ENCODE measurements at regions not wholly inside any gene's neighbourhood (a gene's known extent, or its start where the extent isn't known, plus 50 kb on each side); places are given as distances from the start of the nearest gene placed in this dataset.
"Not testable (repeated sequence)": the region's sequence is repeated elsewhere in the genome, so short reads cannot be mapped to it uniquely, and the experiment has no call there.

GRCh38 chr11:15663777-15664218 is 549.1 kb downstream of the INSC start:
- DNase-seq: no peak

- no peak for DNase-seq
These were observed 550.7 kb downstream of the INSC start for GRCh38 chr11:15665368-15665871.

- no peak for DNase-seq
These were observed 552.5 kb downstream of the INSC start for GRCh38 chr11:15667127-15667725.

DNA sequence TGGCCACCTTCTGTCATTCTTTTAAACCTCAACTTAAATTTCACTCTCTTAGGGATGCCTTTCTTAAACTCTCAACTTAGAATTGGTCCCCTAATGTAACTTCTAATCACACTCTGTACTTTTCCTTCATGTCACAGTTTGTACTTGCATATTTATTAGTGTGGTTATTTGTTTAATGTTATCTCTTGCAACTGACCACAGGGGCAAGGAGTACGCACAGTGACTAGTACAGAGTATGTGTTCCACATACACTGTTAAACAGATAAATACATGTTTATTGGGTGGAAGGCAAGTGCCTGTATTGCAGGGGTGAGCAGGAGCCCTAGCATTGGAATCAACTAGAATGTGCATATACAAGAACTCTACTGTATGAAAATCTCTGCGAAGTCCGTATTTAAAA is 554.0 kb downstream of the INSC start:
- DNase-seq: no peak

DNA sequence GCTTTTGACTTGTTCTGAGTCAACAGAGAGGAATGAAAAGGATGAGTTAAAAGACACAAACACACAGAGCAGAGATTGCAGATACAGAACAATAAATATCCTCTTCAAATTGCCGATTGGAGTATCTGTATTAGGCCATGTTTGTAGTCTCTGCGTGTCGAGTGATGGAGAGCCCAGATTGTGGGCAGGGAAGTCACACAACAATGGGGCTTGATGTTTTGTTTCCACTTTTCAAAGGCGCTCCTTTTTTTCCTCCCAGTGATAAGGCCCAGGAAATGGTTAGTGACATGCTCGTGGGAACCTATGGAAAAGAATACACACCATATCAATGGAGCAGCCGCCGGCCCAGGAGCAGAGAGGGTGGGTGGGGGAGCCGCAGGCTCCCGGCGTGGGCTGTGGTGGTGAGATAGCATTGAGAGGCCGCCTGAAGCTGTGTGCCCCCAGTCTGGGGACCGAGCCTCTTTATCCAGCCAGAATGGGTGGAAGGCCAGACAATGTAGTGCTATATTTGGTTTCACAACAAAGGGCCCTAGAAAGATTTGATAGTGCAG is 555.9 kb downstream of the INSC start:
- no peak for DNase-seq

GRCh38 chr11:15671216-15671615 is 556.5 kb downstream of the INSC start:
- DNase-seq: no peak

DNA sequence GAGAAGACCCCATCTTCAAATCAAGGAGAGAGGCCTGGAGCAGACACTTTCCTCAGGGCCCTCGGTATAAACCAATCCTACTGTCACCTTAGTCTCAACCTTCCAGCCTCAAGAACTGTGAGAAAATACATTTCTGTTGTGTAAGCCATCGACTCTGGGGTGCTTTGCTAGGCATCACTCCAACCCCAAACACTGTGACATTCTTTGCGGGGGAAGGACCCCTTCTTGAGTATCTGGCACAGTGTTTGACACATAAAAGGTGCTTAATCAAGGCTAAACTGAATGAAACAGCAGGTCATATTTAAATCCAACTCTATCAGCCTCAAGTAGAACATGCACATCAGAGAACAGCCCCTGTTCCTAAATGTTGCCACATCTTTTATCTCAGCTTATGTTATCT is 558.1 kb downstream of the INSC start:
- no peak for DNase-seq

DNA sequence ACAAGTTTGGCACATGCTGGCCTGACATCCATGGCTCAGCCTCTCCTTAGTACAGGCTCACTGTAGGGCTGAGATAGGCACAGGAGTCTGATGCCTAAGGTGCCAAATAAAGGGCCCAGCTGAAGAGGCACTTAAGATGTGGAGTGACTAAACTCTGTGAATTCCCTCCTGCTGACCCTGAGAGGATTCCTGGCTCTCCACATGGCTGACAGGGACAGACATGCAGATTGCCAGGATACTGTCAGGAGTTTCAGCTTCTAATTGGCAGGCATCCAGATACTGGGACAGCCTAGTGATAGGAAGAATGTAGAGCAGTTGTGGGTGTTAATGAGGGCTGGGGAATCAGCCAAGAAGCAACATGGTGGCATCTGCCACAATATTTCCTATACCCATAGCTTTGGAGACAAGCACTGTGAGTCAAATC is 558.7 kb downstream of the INSC start:
- DNase-seq: no peak

GRCh38 chr11:15674756-15675155 is 560.0 kb downstream of the INSC start:
- no peak for DNase-seq

DNA sequence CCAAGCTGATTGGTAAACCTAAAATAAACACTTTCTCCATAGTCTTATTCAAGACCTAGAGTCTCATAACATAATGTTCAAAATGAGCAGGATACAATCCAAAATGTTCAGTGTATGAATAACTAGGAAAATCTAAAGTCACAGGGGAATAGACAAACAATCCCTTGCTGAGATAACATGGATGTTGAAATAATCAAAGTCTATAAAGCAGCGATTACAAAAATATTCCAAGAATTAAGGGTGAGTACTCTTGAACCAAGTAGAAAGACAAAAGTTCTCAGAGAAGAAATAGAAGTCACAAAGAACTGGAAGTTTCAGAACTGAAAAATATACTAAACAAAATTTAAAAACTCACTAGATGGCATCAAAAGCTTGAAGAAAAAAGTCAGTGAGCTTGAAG is 561.0 kb downstream of the INSC start:
- DNase-seq: no peak

- DNase-seq: no peak
These were observed 562.5 kb downstream of the INSC start for GRCh38 chr11:15677181-15677580.

GRCh38 chr11:15683528-15683927 is 568.8 kb downstream of the INSC start:
- no peak for DNase-seq

- peak; percentile 45 for DNase-seq
These were observed 570.6 kb downstream of the INSC start for GRCh38 chr11:15685306-15685705.

DNA sequence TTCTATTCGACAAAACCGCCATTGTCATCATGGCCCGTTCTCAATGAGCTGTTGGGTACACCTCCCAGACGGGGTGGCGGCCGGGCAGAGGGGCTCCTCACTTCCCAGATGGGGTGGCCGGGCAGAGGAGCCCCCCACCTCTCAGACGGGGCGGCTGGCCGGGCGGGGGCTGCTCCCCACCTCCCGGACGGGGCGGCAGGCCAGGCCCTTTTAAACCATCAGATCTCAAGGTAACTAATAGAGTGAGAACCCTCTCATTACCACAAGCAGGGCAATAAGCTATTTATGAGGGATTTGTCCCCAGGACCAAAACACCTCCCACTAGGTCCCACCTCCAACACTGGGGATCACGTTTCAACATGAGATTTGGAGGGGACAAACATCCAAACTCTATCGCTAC is 571.5 kb downstream of the INSC start:
- not testable (repeated sequence) for DNase-seq

GRCh38 chr11:15687342-15687741 is 572.6 kb downstream of the INSC start:
- no peak for DNase-seq

GRCh38 chr11:15688351-15688792 is 573.6 kb downstream of the INSC start:
- DNase-seq: no peak

GRCh38 chr11:15690320-15690719 is 575.6 kb downstream of the INSC start:
- DNase-seq: no peak

DNA sequence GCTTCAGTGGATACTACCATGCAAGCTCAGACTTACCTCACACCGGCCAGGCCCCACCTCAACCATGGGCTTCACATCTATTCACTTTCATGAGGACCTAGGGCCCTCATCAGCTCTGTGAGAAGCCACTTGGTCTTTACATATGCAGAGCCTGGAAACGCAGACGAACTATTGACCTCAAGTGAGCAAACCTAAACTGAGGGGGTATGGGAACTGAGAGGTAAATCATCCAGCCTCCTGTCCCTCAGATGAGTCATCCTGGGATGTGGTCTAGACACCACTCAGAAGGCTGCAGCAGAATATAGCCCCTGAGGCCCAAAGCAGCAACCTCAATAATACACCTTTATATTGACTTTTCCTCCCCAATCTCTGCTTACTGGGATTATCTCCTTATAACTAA is 578.0 kb downstream of the INSC start:
- no peak for DNase-seq

DNA sequence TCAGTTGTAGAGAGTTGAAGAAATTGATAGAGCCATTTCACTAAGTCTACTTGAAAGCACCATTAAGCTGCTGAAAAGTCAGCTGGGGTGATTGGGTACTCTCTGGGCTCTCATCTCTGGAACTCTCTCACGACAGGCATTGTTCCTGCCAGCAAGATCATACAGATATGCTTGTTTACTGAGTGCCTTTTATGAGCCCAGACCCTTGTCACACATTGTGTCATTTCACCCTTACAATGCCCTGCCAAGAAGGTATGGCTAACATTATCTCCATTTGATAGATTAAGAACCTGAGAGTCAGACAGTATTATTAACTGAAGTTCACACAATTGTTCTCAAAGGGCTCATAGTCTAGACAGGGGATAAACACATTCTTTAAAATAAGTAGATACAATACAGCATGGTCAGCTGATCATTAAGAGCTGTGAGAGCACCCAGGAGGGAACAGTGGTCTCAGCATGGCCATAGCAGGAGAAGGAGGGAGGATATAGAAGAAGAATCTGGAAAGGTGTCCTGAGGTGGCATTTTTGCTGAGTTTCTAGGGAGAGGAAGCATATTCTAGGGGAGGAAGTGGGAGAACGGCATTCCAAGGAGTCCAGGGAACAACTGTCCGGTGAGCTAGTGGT is 580.5 kb downstream of the INSC start:
- no peak for DNase-seq

- no peak for DNase-seq
These were observed 581.3 kb downstream of the INSC start for GRCh38 chr11:15696069-15696468.

- no peak for DNase-seq
These were observed 582.9 kb downstream of the INSC start for GRCh38 chr11:15697437-15698236.

GRCh38 chr11:15698855-15699254 is 584.1 kb downstream of the INSC start:
- DNase-seq: no peak

DNA sequence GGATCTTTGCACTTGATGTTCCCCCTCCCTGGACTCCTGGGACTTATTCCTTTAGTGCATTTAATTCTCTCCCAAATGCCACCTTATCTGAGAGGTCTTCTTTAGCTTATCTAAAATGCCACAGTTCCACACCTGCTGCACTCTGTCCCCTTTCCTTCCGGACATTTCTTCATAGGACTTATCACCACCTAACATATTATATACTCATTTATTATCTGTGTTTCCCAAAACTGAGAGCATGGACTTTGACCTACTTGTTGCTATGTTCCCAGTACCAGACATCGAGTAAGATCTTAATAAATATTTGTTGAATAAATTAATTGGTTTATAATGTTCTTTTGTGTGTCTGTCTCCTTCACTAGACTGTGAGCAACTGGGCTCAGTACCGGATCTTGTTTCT is 585.3 kb downstream of the INSC start:
- DNase-seq: no peak

All from hindlimb muscle (tissue), 1 donor.